Fibroblast of peridontal ligament (primary cell): ENCODE measurements at regions not wholly inside any gene's neighbourhood (a gene's known extent, or its start where the extent isn't known, plus 50 kb on each side); places are given as distances from the start of the nearest gene placed in this dataset.

Experiments
- DNase-seq: peaks from one replicate; pipeline ENCODE4 v3.0.0-alpha.2; 2010; ENCODE audit errors: extremely low read depth

DNA sequence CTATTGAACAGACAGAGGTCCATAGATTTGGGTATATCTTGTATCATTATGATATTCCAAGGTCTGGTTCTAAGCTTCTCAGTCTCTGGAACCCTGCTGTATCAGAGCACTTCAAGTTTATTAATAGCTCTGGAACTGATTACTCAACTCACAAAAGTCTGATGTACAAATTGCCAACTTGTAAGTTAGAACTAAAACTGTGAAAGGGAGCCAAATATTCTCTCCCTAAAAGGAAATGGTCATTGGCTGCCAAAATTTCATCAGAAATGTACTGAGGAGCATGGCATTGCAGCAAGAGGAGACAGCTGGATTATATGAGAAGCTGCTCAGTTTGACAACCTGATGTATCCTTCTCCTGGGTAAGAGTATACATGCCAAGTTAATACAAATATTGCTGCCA, 828.8 kb upstream of the SEL1L start:
- DNase-seq = no peak

DNA sequence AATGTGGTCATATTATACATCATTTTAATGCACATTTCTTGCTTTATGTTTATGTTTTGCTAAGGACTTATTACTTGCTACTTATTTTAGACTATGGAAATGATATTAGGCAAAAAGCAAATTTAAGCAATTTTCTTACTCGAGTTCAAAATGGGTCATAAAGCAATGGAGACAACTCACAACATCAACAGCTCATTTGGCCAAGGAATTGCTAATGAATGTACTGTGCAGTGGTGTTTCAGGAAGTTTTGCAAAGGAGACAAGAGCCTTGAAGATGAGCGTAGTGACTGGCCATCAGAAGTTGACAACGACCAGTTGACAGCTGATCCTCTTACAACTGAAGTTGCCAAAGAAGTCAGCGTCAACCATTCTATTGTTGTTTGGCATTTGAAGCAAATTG, 831.8 kb upstream of the SEL1L start:
- DNase-seq = no peak

DNA sequence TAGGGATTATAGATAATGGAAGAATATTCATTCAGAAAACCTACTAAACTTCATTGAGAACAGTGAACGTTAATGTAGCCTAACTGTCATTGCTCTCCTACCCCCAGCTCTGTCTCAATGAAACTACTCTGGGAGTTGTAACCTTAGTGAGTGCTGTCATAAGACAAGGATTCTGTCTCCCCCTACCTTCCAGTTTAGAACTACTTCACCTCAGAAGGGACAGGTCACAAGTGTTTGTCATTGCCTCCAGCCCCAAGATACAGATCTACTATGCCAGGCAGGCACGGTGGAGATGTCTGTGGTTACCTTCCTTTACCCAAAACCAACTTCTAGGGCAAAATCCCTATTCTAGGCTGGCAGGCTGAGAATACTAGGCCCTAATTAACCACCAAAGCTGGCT, 833.1 kb upstream of the SEL1L start:
- DNase-seq = no peak

- no peak for DNase-seq
Measured at GRCh38 chr14:82379291-82379690, 845.6 kb upstream of the SEL1L start.

- no peak for DNase-seq
Measured at GRCh38 chr14:82385048-82385447, 851.4 kb upstream of the SEL1L start.

DNA sequence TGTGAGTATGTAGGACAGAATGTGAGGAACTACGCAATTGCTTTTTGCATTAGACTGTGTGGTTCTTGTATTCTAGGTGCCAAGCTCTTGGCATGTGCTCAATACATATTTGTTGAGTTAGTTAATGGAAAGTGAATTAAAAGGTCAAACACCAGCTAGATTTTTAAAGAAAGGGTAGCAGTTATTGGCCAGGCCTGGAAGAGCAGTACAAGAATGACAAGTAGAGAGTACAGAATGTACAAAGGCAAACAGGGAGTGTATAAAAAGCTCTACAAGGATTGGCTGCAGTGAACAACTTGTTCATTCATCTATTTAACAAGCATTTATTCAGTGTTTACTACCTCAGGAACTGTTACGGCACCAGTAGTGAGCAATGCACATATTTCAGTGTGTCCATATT, 854.0 kb upstream of the SEL1L start:
- DNase-seq = no peak

DNA sequence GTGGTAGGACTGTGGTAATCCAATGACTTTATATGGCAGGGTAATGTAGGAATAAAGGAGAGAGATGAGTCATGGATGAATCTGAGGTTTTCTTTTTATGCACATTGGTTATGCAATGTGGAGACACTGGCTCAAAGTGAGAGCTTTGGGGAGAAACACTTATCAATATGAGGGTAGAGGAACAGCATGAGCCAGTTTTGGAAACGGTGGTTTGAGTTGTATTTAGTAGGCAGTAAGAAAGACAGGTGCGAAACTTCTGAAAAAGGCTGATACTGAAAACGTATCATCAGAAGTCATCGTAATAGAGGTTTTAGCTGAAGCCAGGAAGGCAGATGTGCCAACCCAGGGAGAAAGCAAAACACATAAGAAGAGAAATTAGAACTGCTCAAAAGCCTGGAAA, 854.8 kb upstream of the SEL1L start:
- no peak for DNase-seq

GRCh38 chr14:82390586-82390985, 856.9 kb upstream of the SEL1L start:
- DNase-seq = no peak

DNA sequence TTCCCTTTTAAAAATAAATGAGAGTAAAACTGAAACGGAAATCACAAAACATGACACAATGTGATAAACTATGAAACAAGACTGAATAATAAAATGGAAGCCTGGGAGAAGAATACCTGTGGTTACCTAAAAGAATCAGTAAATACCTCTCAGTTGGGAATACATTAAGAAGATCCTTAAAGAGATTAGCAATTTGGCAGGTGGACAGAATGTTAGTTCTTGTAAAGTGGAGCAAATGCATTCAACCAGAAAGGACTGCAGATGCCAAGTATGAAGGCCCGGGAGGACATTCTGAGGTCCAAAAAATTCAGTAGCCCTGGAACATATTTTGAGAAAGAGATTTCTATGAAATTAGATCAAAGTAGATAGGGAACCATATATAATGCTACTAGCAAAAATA, 861.3 kb upstream of the SEL1L start:
- no peak for DNase-seq

DNA sequence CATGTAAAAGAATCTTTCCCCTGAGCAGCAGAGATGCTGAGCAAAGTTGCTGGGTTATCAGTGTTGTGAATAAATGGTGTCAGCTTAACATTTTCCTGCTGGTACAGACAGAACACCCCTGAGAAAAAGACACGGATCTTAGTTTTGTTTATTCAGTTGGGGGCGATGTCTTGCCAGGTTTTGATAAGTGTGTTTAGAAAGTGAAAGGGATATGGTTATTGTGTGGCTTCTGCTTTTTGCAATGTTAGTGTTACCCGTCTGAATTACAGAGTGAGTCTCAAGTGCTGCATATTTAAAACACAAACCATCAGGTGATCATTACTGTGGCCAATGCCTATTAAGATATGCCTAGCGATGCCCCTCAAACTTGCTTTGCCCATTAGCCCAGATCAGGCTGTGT, 864.6 kb upstream of the SEL1L start:
- DNase-seq = no peak

DNA sequence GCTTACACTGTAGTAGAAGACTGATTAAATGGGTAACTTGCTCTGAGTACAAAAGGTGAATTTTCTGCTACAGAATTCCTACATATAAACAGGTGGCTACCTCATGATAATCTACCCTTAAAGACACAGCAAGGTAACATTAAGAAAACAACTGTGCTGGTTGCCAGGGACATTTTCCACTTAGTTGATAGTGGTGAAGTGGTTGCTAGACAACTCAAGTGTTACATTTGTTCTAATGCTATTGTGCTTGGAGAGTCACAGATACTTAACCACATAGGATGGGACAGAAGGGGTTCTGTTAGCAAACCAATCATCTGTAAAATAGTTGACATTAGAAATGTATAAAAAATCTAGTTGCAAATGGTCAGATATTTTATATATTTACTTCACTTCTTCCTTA, 870.3 kb upstream of the SEL1L start:
- no peak for DNase-seq

- no peak for DNase-seq
Measured at GRCh38 chr14:82410064-82410463, 876.4 kb upstream of the SEL1L start.

DNA sequence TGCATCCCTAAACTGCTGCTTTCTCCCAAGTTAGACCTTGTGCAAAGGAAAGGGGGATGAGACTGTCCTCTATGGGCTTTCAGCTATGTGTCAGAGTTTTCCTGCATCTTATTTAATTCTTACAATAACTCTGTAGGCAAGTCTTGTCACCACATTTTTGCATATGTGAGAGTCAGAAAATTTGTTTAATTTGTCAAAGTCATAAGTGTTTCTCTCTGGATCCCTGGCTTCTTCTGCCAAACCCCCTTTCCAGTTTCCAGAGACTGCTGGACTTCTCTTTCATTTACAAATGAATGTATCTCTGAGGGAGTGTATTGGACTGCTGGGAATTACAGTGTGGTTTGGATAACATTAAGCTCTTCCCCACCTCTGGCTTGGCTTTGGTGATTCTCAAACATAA, 877.6 kb upstream of the SEL1L start:
- no peak for DNase-seq

DNA sequence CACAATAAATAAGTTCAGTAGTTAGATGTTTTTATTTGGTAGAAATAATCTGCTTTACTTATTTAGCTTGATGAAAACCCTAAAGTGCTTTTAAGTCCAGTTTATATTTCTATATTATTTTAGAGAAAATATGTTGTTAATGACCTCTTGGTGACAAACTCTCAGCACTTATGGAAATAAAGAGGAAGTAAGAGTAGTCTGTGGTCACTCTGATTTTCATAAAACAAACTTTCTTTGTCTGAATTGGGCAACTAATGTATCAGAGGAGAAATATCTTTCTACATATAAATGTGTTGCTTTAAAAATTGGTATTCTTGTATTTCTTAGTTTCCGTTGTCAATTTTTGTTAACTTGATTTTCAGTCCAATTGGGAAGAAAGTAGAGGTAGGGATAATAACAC, 878.9 kb upstream of the SEL1L start:
- no peak for DNase-seq

- DNase-seq = no peak
Measured at GRCh38 chr14:82414853-82415539, 881.3 kb upstream of the SEL1L start.

- DNase-seq = no peak
Measured at GRCh38 chr14:82419933-82420332, 886.3 kb upstream of the SEL1L start.

- no peak for DNase-seq
Measured at GRCh38 chr14:82420871-82421270, 887.2 kb upstream of the SEL1L start.

GRCh38 chr14:82421286-82421685, 887.6 kb upstream of the SEL1L start:
- no peak for DNase-seq

DNA sequence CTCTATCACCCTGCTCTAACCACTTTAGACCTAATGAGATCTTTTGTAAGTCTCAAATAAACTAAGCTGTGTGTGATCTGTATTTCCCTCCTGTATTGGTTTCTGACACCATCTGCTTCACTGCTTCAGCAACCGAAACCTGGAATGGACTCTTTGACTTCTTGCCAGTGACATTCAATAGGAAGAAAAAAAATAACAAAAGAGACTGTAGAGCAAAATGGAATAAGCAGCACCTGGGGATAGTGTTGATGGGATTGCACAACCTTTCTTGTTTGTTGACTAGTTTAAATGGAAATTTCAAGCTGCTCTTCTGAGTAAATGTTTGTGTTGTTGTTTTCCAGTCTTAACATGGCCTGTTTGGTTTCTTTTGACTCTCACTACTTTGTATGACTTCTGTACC, 888.6 kb upstream of the SEL1L start:
- no peak for DNase-seq

- DNase-seq = no peak
Measured at GRCh38 chr14:82425261-82425660, 891.6 kb upstream of the SEL1L start.

GRCh38 chr14:82431031-82431430, 897.4 kb upstream of the SEL1L start:
- DNase-seq = no peak

DNA sequence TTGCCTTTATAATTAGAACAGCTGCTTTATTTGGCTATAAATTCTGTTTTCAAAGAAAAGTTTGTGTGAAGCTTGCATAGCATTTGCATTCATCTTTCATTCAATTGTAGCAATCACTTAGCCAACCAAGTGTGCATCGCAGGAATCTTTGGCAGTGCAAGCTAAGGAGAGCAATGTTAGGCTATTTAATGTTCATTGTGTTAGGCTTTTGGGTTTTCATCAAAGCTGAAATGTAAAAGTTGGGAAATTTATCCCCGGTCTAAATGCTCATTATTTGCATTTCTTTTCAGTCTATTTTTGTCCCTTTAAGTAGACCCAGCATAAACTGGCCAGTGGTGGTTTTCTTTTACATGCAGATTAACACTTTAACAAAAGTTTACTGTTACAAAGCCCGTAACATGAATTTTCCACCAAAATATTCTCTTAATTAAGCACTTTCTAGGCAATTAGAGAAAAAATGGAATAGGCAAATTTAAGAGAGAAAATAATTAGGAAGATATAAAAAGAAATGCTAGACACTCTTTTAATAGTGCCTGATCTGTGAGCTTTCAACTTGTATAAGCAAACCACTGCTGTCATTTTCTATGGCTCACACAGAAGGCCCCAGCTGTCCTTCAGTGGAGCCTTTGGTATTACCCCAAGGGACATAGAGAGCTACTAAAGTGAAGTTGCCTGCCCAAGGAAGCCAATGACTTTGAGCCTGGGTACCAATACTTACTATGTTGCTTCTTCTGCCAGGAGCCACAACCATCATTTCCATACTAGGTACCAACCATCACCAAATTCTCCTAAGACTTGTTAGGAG, 898.9 kb upstream of the SEL1L start:
- DNase-seq = no peak

GRCh38 chr14:82438436-82438835, 904.8 kb upstream of the SEL1L start:
- no peak for DNase-seq

DNA sequence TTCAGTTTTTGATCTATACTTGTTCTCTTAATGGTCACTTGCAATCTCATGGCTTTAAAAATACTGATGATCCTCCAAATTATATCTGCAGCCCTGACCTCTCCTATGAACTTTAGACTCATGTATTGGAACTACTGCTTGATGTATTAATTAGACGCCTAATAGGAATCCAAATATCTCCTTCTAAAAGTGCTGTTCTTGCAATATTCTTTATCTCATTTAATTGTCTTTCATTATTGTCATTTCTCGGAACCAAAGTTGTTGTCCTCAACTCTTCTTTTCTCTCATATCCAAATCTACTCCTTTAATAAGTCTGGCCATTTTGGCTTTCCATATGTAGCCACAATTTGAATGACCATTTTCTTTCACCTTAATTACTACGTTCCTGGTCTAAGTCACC, 907.6 kb upstream of the SEL1L start:
- DNase-seq = no peak
